ENCODE measurements at regions not wholly inside any gene's neighbourhood (a gene's known extent, or its start where the extent isn't known, plus 50 kb on each side); places are given as distances from the start of the nearest gene placed in this dataset.

DNA sequence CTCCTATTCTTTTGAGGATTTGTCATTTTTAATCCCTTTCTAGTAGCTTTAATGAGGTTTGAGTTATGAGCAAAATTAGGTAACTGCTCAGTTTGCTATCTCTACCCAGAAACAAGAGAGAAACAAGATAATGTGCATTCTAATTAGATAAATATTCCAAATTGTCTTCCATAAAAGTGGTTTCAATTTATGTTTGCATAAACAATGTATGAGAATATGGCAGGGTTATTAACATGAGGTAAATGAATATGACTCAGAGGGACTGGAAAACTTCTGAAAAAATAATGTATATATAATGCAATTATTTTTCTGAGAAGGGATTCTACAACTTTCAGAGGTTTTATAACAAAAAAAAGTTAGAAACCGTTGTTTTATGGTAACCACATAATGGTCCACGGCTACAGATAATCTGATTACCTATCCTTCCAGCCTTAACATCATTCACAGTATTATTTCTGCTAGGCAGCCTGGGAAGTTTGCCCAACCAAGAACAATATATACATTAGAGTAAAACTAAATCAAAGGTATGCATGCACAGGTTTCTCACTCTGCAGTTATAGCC is 101.2 kb downstream of the CRPPA start:
- no peak for DNase-seq (ENCODE audit: low spot score)

DNA sequence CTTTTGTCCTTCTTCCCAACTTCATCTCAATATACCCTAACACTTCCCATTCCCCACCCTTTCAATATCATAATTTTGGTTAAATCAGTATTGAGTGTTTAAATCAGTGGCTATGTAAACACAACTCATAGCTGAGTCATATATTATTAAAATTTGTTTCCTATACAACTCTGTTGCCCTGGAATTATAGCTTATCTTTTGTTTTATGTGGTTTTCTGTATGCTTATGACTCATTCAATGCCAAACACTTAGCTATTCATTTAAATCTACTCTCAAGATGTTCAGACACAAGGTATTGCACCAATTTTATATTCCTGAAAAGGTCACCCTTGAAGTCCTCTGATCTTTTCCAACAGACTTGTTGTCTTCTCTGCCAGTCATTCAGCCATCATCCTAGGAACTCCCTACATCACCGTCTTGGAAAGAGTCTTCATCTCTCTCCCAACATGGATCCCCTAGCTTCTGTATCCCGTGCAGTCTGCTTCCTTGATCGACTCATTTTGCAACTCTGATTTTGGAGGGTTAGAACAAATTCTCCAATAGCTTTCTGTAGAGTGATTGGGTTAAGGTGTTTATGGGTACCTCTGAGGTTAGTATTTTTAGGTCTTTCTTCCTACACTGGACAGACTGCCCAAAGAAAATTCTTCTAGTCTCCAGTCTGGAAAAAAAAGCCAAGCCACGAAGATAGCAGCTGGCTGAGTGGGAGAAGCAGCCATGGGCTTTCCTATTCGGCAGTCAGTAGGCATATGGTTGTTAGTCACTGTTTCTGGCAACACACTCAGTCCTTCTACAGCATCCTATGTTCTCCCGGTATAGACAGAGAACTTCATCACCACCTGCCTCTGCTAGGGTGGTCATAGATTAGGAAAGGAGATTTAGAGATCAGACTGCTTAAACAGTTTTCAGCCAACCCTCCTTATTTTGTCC is 102.1 kb downstream of the CRPPA start:
- DNase-seq (ENCODE audit: low spot score): peak; percentile 6

DNA sequence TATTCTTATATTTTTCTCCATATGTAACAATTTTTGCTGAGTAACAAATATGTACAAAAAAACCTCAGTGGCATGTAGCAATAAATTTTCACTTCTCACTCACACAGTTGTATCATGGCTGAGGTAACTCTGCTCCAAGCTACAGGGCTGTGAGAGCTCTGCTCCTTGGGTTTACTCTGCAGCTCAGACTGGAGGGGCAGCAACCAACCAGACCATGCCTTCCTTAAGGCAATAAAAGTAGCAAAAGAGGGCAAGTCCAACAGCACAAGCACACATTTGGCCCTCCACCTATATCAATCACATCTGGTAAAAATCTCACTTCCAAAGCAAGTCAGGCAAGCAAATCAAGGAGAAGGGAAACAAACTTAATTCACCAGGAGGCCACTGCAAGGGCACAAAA is 102.9 kb downstream of the CRPPA start:
- no peak for DNase-seq (ENCODE audit: low spot score)

DNA sequence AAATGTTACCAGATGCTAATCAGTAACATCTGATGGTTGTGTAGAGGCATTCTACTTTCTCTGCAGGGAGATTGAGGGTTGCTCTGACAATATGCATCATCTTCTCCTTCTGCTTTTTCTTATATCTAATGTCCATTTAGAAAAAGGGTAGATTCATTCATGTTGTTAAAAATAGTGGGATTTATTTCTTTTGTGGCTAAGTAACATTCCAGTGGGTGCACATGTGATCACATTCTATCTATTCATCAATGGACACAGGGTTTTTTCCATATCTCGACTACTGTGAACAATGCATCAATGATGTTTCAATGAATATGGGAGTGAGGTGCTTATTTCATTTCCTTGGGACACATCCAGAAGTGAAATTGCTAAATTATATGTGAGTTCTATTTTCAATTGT is 103.9 kb downstream of the CRPPA start:
- no peak for DNase-seq (ENCODE audit: low spot score)

DNA sequence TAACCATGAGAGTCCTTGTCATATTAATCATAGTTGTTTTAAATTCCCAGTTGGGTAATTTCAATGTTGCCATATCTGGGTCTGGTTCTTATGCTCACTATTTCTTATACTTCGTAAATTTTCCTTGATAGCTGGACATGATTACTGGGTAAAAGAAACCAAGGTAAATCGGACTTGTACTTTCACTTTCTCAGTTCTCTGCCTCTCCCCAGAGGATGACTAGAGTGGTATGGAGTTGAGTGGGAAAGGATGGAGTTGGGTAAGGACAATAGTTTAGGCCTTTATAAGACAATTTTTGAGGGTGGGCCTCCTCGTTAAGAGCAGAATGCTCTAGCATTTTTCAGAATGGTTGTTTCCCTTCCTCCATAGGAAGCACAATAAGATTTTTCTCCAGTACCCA is 106.1 kb downstream of the CRPPA start:
- peak; percentile 3 for DNase-seq (ENCODE audit: low spot score)

DNA sequence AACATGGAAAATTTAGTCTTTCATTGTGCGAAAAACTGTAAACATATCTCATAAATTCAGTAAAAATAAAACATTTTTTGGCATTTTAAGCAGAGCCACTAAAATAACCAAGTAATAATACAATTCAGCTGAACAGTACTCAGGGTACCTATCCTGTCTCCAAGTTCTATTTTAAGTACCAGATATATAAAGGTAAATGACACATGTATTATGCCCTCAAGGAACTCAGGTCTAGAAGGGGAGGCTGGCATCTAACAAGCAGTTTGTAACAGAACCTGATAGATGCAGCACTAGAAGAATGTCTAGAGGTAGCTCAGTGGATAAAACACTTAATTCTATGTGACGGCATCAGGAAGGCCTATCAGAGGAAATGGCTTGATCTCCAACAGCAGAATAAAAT is 112.2 kb downstream of the CRPPA start:
- no peak for DNase-seq (ENCODE audit: low spot score)

DNA sequence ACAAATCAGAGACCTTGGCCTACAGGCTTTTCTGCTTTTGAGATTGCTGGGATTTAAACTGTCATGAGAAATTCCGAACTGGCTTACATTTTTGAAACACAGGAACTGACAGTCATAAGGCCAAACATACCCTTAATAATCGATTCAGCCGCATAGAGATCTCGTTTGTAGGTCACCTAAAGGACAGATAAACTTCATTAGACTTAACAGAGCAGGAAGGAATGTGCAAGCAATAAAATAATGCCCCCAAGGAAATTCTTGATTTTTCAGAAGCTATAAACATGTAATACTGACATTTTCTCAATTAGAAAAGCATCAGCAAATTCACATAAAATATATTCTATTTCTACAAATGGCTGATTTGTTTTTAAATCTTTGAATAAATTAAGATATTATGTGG is 120.0 kb downstream of the CRPPA start:
- DNase-seq (ENCODE audit: low spot score): no peak

DNA sequence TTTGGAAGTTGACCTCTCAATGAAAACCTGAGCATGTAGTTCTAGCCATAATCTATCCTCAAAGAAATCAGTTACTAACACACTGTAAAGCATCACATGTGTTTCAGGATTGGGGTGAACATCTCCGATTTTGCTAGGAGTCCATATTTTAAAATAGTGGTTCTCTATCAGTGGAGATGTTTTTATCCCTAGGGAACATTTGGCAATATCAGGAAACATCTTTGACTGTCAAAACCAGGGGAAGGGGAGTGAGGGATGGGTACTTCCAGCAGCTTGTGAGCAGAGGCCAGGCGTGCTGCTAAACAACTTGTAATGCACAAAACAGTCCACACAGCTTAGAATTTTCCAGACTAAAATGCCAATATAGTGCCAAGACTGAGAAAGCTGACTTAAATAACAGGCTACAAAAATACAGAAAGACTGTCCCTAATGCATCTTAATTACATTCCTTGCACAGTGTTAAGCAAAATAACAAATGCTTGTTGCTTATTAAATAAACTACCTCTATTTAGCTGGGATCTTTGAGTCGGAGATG is 120.9 kb downstream of the CRPPA start:
- no peak for DNase-seq (ENCODE audit: low spot score)

DNA sequence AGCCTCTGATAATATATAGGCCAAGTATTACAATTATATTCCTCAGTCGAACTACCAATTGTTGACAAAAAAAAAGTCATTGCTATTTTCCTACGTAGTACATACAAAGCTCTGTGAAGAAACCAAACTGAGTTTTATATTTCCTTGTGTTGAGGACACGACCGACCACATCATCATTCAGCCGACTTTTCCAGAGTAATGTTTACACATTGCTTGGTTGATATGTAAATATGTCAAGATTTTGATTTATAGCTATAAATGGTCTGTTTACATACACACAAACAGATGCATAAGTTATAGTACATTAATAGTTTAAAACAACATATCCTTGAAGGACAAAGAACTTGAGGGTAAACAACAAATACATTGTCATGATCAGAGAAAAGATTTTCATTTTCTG is 121.5 kb downstream of the CRPPA start:
- no peak for DNase-seq (ENCODE audit: low spot score)

DNA sequence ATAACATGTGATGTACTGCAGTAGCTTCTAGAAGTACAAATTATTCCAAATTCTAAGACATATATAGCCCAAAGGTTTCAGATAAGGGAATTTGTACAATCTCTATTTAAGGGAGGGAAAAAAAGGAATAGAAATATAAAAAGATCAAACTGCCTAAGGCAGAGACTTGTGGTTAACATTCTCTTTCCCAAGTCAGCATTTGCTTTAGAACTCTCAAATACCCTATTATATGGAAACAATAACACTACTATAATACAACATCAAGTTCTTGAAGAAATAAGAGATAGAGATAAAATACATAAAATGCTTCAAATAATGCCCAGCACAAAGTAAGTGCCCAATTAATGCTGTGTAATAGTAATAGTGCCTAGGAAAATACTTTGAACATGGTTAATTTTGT is 123.1 kb downstream of the CRPPA start:
- DNase-seq (ENCODE audit: low spot score): no peak

DNA sequence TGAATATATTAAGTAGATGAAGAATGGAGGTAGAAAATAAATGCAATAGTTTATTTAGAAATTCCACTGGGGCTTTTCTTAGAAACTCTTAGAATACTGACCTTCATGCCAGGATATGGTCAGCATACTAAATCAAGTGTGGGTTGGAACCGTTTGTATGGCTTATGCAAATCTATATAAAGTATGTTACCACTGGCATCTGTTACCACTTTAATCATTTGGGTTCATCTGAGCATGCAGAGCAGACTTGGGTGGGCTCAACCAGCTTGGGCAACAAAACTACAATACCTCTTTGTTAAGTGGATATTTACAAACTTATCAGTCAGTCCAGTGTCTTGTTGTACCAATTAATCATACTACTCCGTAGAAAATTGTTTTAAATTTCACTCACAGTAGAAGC is 125.8 kb downstream of the CRPPA start:
- no peak for DNase-seq (ENCODE audit: low spot score)

DNA sequence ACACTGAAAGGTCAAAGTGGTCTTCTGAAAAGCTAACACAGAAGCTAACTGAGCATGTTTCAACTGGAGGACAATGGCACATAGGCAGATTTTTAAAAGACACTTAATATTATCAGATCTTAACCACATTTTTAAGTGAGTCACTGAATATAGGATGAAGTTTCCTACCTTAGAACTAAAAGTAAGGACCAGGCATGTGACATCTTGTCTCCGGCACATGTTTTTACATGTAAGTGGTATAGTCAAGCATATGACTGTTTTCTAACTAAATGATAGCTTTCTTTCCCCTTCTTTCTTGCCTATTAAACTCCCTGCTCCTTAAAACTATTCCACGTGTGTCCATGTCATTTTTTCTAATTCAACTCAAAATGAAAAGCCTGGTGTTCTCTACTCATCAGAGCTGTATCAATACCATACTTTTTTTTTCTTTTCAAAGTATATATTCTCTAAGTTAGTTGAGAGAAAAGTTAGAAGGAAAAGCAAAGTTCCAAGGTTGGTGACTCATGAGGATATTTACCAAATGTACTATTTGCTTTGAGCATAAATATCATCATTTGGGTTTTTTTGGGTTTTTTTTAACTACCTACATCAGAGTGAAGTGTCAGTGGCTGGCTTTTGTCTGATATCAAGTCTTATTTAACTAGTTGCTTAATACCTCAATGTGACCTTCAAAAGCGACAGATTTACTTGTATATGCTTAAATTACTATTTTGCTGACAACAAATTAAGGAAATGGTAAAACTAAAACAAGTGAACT is 127.5 kb downstream of the CRPPA start:
- DNase-seq (ENCODE audit: low spot score): no peak

DNA sequence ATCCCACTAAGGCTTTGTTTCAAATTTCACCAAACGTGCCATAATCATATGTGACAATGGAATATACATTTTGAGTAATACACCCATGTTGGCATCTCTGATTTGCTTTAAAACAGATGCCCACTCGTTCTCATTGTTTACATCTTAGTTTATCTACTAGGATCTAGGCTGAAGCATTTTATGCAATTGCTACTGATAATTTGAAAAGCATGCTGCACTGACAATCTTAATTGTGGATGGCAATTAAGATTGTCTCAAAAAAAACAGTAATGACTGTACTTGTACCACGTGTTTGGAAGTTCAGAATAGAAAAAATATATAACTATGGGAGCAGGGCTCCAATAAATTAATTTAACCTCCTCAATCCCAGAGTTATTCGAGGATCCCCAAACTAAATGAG is 136.8 kb downstream of the CRPPA start:
- DNase-seq (ENCODE audit: low spot score): no peak

DNA sequence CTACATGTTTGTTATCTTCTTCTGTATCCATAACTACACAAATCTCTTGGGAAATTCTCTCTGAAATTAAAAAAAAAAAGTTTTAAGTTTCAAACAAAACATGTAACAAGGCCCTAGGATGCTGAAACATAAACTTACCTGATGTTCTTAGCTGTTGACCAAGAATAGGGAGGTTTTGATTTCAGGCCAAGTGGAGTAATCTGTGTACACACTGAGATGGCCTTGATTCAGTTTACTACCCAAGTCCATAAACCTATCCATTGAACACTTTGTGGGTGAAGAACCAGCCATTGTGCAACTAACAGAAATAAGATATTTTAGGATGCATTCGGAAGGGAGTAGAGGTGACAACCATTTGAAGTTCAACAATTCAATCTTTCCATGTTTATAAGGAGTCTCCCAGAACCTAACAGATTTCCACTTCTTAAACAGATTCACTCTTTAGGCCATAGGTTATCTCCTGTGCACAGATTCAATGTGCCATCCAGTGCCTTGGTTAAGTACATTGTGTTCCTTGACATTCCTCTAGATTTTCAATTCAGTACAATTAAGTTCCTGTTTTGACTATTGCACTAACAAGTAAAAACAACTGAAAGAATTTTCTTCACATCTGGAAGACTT is 143.1 kb downstream of the CRPPA start:
- DNase-seq (ENCODE audit: low spot score): no peak

DNA sequence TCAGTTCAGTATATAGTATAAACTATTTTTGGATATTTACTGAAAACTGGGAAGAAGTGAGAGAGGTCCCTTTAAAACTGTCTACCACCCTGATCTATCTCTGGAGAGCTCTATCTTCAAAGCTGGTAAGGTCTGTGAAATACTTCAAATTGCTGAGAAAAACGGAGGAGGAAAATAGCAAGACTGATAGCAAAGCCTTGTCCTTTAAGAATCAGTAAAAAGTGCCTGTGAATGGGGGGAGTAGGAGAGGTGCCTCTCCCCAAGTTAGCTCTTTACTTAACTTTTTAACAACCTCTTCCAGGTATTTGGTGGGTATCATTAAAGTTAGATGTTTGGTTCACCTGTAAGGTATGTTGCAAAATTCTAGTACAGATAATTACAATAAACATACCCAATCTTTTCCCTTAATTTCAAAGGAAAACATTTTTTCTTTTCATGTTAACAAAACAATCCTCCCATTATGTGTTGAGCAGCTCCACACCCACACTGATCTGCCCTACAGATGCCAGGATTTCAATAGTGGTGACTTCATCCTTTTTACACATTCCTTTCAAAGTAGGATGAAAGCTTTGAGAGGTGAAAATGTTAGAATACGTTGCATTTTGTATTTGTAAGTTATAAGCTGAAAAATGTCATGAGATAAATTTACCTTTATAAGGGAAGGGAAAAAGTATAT is 149.2 kb downstream of the CRPPA start:
- DNase-seq (ENCODE audit: low spot score): no peak

DNA sequence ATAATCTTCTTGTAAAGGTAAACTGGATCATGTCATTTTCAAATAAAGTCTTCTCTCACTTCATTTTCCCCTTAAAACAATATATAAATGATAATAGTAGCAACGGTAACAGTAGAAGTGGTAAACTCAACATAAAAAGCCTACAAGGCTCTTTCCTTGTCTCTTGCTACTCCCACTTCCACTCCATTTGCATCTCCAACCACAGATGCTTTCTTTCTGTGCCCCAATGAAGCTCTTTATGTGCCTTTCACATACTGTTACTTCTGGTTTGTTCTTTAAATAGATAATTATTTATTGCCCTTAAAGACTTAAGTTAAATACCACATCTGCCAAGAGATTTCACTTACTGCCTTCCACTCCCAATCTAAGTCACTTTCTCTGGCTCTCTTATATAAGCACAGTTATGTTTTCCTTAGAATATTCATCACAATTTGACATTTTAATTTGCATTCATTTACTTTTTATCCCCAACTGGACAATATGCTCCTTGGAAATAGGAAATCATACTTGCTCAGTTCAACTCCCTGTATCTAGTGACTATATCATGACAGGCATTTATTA is 149.9 kb downstream of the CRPPA start:
- no peak for DNase-seq (ENCODE audit: low spot score)

DNA sequence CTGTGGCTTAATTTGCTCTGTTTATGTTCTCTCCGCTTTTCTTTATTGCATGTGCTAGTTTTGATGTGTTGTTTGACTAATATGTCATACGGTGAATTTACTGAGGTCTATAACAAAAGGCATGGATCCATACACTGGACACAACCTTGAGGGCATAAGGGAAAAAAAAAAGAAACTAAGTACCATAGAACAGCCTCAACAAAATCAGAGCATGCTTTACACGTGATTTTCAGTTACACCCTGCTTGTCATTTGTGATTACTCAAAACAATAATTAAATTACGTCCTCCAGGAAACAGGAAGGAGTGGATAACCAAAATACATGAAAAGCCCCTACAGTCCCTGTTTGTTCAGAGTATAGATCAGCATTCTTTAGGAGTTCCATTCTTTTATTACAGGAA is 150.5 kb downstream of the CRPPA start:
- DNase-seq (ENCODE audit: low spot score): no peak

DNA sequence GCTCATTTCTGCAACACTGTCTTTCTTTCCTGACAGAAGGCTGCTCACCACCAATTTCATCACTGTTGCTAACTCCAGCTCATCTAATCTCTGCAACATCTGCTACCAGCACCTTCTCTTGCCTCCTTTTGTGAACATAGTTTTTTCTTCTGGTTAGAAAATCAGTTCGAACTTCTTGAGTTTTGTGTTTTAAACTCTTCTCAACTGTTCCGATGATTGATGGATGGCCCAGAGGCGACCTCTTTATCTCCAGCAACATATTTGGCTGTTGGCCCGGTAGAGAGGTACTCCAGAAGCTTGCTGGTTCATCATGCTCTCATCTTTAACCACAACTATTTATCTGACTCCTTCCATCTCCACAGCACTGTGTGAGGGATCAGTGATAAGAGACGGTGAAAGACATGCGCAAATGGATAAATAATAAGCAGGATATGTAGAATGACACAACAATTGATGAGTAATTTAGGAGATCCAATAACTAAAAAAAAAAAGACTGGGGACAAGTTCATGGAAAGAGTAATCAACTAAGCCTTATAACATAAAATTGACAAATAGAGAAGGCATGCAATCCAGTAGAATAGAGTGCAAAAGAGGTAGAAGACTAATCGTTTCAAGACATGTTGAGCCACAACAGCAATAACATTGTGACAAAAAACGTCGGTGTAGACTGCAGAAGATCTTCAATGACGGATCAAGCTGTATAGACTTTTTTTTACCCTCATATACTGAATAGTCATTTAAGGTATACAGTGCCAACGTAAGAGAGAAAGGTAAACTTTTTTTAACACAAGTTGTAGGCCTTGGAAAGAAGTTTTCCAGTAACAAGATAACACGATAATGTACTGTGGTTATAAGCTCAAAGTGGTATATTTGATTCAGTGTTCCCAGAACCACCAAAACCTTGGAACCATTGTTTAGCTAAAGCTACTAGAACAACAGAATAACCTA is 152.2 kb downstream of the CRPPA start:
- peak; percentile 11 for DNase-seq (ENCODE audit: low spot score)

DNA sequence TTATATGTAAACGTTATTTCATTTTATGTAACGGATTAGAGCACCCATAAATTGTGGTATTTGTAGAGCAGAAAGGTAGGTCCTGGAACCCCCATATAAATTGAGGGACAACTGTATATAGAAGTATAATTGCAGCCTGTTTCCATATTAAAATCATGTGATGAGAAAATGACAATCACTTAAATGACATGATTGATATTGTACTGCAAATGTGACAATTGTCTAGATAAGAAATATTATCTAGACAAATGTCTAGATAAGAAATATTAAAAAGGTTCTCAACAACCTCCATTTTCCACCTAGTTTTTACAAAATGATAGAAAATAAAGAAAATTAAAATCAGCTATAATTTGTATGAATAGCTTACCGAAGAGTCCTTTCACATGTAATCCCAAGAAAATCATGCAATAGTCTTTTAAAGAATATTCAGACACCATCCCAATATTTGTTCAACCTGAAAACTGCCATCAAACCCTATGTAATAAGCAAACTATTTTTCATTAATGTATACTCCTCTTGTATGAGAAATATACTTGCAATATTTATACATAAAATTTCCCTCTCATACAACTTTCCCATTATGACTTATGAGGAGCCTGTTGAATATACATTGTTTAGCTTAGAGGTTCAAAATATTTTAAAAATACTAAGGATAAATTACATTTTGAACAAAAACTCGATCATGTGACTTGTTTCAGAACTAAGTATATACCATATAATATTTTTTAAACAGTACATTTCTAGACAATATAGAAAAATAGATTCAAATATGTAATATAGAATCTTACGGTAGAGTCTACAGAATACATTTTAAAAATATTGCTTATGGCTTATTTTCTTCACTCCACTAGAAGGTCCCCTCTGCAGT is 153.2 kb downstream of the CRPPA start:
- DNase-seq (ENCODE audit: low spot score): no peak

Measured in hepatic stellate cell (primary cell).